ENCODE measurements at regions not wholly inside any gene's neighbourhood (a gene's known extent, or its start where the extent isn't known, plus 50 kb on each side); places are given as distances from the start of the nearest gene placed in this dataset.
A peak's percentile ranks its signal among the peaks of the same experiment; 100 is the strongest.

DNA sequence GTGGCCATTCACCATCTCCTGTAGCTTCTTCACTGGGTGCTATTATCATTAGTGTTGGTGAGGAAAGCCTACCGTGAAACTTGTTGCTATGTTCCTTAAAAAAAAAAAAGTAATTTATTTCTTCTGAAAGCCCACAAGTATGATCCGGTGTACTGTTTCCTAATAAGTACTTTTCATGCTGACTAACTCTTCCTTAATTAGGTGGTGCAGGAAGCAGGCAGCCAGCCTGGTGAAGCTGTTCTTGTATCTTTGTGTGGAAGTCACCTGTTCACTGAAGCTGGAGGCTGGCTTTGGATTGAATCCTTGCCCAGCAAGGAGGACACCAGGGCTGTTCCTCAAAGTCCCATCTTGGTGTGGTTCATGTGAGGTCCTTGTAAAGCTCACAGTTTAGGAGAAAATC, 321.7 kb upstream of the THSD7B start:
- Mint-ChIP-seq H3K36me3 (ENCODE audit: insufficient read depth) (no peaks in the 10 kb centered on the region), H3K27me3 (peaks cover 28% of the 10 kb centered on the region), H3K4me1 (no peaks in the 10 kb centered on the region), H3K27ac (ENCODE audit: low read depth) (no peak overlapping the region), H3K4me3 (no peak overlapping the region), H3K9me3 (no peaks in the 10 kb centered on the region)
- DNase-seq (ENCODE audit: low spot score in 2 of 2) (no peak), ATAC-seq (replicated peaks; ENCODE audit: extremely low read depth, poor library complexity, severe bottlenecking) (no peak)

DNA sequence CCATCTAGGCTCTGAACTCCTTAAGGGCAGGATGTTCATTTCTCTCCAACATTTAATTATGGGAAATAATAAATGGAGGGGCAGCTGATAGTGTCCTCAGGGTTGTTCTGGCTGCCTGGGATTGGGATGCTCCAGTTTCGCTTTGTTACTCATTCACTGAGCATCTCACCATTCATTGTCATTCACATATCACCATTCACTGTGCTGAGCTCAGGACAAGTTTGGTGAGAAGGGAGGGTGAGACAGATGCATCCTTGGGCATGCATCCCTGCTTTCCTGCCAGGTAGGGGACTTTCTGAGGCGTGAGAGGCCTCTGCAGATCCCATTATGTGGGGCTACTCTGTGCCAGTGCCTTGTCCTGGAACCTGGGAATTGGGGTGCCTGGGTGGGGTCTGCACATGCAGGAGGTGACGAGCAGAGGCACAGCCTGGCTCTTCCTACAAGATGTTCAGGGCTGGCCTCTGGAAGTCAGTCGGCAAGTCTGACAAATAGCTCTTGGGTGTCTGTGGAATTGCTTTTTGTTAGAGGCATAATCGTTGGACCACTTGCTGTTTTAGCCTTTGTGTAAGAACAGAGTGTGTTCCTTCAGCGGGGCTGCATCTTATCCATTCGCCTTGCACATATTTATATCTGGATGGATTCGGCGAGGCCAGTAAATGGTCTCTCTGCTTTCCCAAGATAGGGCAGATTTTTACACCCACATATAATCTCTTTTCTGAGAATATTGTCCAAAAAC, 323.2 kb upstream of the THSD7B start:
- DNase-seq (ENCODE audit: low spot score in 2 of 2) (no peak), ATAC-seq (replicated peaks; ENCODE audit: extremely low read depth, poor library complexity, severe bottlenecking) (no peak)
- H3K27ac Mint-ChIP-seq (ENCODE audit: low read depth) = no peak overlapping the region
- no peaks in the 10 kb centered on the region for H3K4me1 Mint-ChIP-seq
- peaks cover 20% of the 10 kb centered on the region for H3K27me3 Mint-ChIP-seq
- no peaks in the 10 kb centered on the region for H3K9me3 Mint-ChIP-seq
- no peak overlapping the region for H3K4me3 Mint-ChIP-seq
- H3K36me3 Mint-ChIP-seq (ENCODE audit: insufficient read depth) = no peaks in the 10 kb centered on the region

DNA sequence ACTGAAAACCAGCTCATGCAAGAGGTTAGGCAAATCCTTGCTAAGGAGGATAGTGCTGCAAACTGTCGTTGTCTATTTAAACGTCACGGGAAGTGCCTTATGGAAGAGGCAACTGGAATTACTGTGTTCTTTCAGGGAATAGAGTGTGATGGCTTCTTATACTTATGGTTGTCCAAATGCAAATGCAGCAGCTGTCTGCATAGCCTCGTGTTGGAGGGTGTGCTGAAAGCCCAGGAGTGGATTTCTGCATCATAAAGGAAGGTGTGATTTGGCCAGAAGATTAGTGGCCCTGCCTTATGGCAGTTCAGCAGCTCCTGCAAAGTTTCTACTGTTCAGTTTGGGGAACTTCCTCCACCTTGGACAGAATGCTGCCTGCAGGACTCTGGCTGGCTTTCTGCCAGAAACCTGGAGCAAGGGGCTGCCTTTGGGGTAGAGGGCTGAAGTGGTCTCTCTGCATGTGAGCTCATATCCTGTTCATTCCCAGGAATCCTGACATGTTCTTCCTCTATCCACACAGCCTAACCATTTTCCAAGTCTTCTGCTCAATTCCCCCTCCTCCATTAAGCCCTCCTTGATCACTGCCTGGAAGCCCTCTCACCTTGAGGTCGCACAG, 321.2 kb upstream of the CXCR4 start:
- Mint-ChIP-seq H3K9me3 (no peaks in the 10 kb centered on the region), H3K36me3 (ENCODE audit: insufficient read depth) (no peaks in the 10 kb centered on the region), H3K4me1 (no peaks in the 10 kb centered on the region), H3K27me3 (peaks cover 8% of the 10 kb centered on the region), H3K27ac (ENCODE audit: low read depth) (no peak overlapping the region), H3K4me3 (no peak overlapping the region)
- no peak for DNase-seq (ENCODE audit: low spot score in 2 of 2)
- ATAC-seq (replicated peaks; ENCODE audit: extremely low read depth, poor library complexity, severe bottlenecking) = no peak

- Mint-ChIP-seq H3K27me3 (peaks cover 8% of the 10 kb centered on the region), H3K4me3 (no peak overlapping the region), H3K27ac (ENCODE audit: low read depth) (no peak overlapping the region), H3K4me1 (no peaks in the 10 kb centered on the region), H3K9me3 (no peaks in the 10 kb centered on the region), H3K36me3 (ENCODE audit: insufficient read depth) (no peaks in the 10 kb centered on the region)
- no peak for DNase-seq (ENCODE audit: low spot score in 2 of 2)
- ATAC-seq (replicated peaks; ENCODE audit: extremely low read depth, poor library complexity, severe bottlenecking) = no peak
These were observed 319.5 kb upstream of the CXCR4 start for GRCh38 chr2:136437461-136437860.

- H3K27ac Mint-ChIP-seq (ENCODE audit: low read depth) = no peak overlapping the region
- no peak overlapping the region for H3K4me3 Mint-ChIP-seq
- no peaks in the 10 kb centered on the region for H3K36me3 Mint-ChIP-seq (ENCODE audit: insufficient read depth)
- ATAC-seq (replicated peaks; ENCODE audit: extremely low read depth, poor library complexity, severe bottlenecking) = no peak
- no peaks in the 10 kb centered on the region for H3K4me1 Mint-ChIP-seq
- H3K27me3 Mint-ChIP-seq = peaks cover 8% of the 10 kb centered on the region
- H3K9me3 Mint-ChIP-seq = no peaks in the 10 kb centered on the region
- DNase-seq (ENCODE audit: low spot score in 2 of 2) = no peak
These were observed 319.0 kb upstream of the CXCR4 start for GRCh38 chr2:136436936-136437335.

GRCh38 chr2:136434251-136434715, 316.3 kb upstream of the CXCR4 start:
- ATAC-seq (replicated peaks; ENCODE audit: extremely low read depth, poor library complexity, severe bottlenecking) = no peak
- H3K4me3 Mint-ChIP-seq = no peak overlapping the region
- H3K9me3 Mint-ChIP-seq = no peaks in the 10 kb centered on the region
- DNase-seq (ENCODE audit: low spot score in 2 of 2) = no peak
- no peak overlapping the region for H3K27ac Mint-ChIP-seq (ENCODE audit: low read depth)
- H3K4me1 Mint-ChIP-seq = no peaks in the 10 kb centered on the region
- H3K36me3 Mint-ChIP-seq (ENCODE audit: insufficient read depth) = no peaks in the 10 kb centered on the region
- H3K27me3 Mint-ChIP-seq = peaks cover 8% of the 10 kb centered on the region

- Mint-ChIP-seq H3K27ac (ENCODE audit: low read depth) (no peak overlapping the region), H3K27me3 (peaks cover 8% of the 10 kb centered on the region), H3K9me3 (no peaks in the 10 kb centered on the region), H3K4me3 (no peak overlapping the region), H3K4me1 (no peaks in the 10 kb centered on the region), H3K36me3 (ENCODE audit: insufficient read depth) (no peaks in the 10 kb centered on the region)
- ATAC-seq (replicated peaks; ENCODE audit: extremely low read depth, poor library complexity, severe bottlenecking) (no peak), DNase-seq (ENCODE audit: low spot score in 2 of 2) (no peak)
These were observed 315.3 kb upstream of the CXCR4 start for GRCh38 chr2:136433261-136433660.

DNA sequence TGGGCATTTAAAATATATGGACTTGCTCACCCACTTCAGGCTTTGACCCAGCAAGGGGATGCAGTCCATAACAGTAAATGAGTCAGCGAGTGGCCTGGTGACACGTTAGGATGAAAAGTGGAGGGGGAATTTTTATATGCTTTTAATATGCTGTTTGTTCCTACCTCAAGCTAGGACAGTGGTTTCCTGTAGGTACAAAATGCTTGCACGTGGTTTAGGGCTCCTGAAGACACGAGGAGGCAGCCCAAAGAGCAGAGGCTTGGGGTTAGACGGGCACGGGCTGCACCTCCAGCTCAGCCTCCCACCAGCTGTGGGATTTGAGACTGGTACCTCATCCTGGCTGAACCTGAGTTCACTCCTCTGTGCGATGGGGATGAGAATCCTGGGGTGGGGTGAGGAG, 306.2 kb upstream of the CXCR4 start:
- H3K4me3 Mint-ChIP-seq = peak overlapping the region; percentile 82
- peak in 1 of 2 donors; percentile 11 for DNase-seq (ENCODE audit: low spot score in 2 of 2)

GRCh38 chr2:136423516-136423996, 305.6 kb upstream of the CXCR4 start:
- peak; percentile 51 to 55 for DNase-seq (ENCODE audit: low spot score in 2 of 2)
- Mint-ChIP-seq H3K9me3 (no peaks in the 10 kb centered on the region), H3K27ac (ENCODE audit: low read depth) (no peak overlapping the region), H3K4me1 (peaks cover 16% of the 10 kb centered on the region), H3K27me3 (peaks cover 78% of the 10 kb centered on the region), H3K36me3 (ENCODE audit: insufficient read depth) (peaks cover 4% of the 10 kb centered on the region), H3K4me3 (peak overlapping the region; percentile 82)
- ATAC-seq (replicated peaks; ENCODE audit: extremely low read depth, poor library complexity, severe bottlenecking) = peak; percentile 91

More for the DNA sequence above, 306.2 kb upstream of the CXCR4 start:
- Mint-ChIP-seq H3K27ac (ENCODE audit: low read depth) (no peak overlapping the region), H3K9me3 (no peaks in the 10 kb centered on the region), H3K4me1 (peaks cover 16% of the 10 kb centered on the region), H3K27me3 (peaks cover 72% of the 10 kb centered on the region), H3K36me3 (ENCODE audit: insufficient read depth) (peaks cover 2% of the 10 kb centered on the region)
- ATAC-seq (replicated peaks; ENCODE audit: extremely low read depth, poor library complexity, severe bottlenecking) = peak; percentile 65

GRCh38 chr2:136422512-136422911, 304.6 kb upstream of the CXCR4 start:
- no peak for ATAC-seq (replicated peaks; ENCODE audit: extremely low read depth, poor library complexity, severe bottlenecking)
- Mint-ChIP-seq H3K27me3 (peaks cover 88% of the 10 kb centered on the region), H3K36me3 (ENCODE audit: insufficient read depth) (peaks cover 4% of the 10 kb centered on the region), H3K9me3 (no peaks in the 10 kb centered on the region), H3K4me3 (peak overlapping the region; percentile 7), H3K27ac (ENCODE audit: low read depth) (no peak overlapping the region), H3K4me1 (peaks cover 16% of the 10 kb centered on the region)
- no peak for DNase-seq (ENCODE audit: low spot score in 2 of 2)

DNA sequence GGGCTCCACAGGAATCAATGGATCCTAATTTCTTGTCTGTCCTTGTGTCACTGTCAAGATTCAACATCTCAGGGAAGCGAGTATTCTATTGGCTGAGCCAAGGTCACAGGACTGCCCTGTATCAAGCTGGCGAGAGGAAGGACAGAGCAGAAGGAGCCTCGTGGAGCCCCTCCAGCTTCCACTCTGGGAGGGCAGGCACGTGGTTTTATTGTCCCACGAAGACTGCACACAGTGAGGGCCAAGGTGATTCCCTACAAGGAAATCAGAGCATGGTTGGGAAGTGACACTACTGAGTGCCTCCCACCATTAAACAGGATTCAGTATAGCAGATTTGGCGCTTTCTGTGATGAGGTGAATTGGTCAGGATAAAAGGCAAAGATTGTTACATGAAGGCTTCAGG, 302.4 kb upstream of the CXCR4 start:
- Mint-ChIP-seq H3K27me3 (peaks cover 89% of the 10 kb centered on the region), H3K4me1 (peaks cover 16% of the 10 kb centered on the region)
- no peak for ATAC-seq (replicated peaks; ENCODE audit: extremely low read depth, poor library complexity, severe bottlenecking)

GRCh38 chr2:136411946-136412345, 294.0 kb upstream of the CXCR4 start:
- H3K4me1 Mint-ChIP-seq = peaks cover 7% of the 10 kb centered on the region
- no peaks in the 10 kb centered on the region for H3K9me3 Mint-ChIP-seq
- peaks cover 64% of the 10 kb centered on the region for H3K27me3 Mint-ChIP-seq
- H3K27ac Mint-ChIP-seq (ENCODE audit: low read depth) = no peak overlapping the region
- no peaks in the 10 kb centered on the region for H3K36me3 Mint-ChIP-seq (ENCODE audit: insufficient read depth)
- H3K4me3 Mint-ChIP-seq = no peak overlapping the region
- DNase-seq (ENCODE audit: low spot score in 2 of 2) (no peak), ATAC-seq (replicated peaks; ENCODE audit: extremely low read depth, poor library complexity, severe bottlenecking) (no peak)

More for the DNA sequence above, 302.4 kb upstream of the CXCR4 start:
- Mint-ChIP-seq H3K4me3 (no peak overlapping the region), H3K36me3 (ENCODE audit: insufficient read depth) (peaks cover 4% of the 10 kb centered on the region), H3K27ac (ENCODE audit: low read depth) (no peak overlapping the region), H3K9me3 (no peaks in the 10 kb centered on the region)
- no peak for DNase-seq (ENCODE audit: low spot score in 2 of 2)

DNA sequence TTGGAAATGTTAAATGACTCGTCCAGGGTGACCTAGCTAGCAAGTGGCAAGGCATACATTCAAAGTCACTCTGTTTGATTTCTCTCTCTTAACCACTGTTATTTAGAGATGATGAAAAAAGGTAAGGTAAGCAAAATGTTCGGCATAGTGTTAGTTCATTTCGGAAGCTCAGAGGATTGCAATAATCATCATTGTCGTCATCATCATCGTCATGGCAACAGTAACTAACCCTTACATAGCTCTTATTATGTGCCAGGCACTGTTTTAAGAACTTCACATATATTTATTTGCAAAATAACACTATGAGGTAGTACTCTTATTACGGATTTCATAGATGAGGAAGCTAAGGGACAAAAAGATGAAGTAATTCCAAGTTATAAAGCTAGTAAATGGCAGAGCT, 292.7 kb upstream of the CXCR4 start:
- no peak overlapping the region for H3K27ac Mint-ChIP-seq (ENCODE audit: low read depth)

More for the DNA sequence above, 292.7 kb upstream of the CXCR4 start:
- Mint-ChIP-seq H3K36me3 (ENCODE audit: insufficient read depth) (no peaks in the 10 kb centered on the region), H3K4me1 (peaks cover 7% of the 10 kb centered on the region), H3K9me3 (no peaks in the 10 kb centered on the region), H3K27me3 (peaks cover 63% of the 10 kb centered on the region), H3K4me3 (no peak overlapping the region)
- DNase-seq (ENCODE audit: low spot score in 2 of 2) (no peak), ATAC-seq (replicated peaks; ENCODE audit: extremely low read depth, poor library complexity, severe bottlenecking) (no peak)

Measured in central memory CD8-positive, alpha-beta T cell (primary cell).